Panc1 (cell line): ENCODE measurements at regions not wholly inside any gene's neighbourhood (a gene's known extent, or its start where the extent isn't known, plus 50 kb on each side); places are given as distances from the start of the nearest gene placed in this dataset.

Source experiments
- ATAC-seq: fragments of 200-7000 bp; cut with Tn5 transposase; 2 replicates; pipeline ENCODE4 v1.9.1; 2020; ENCODE audit warnings: mild to moderate bottlenecking, moderate library complexity
- BruUV-seq: library from RNA; stranded (reverse); fragments of 400-500 nt; replicated peaks from 2 replicates; lab custom pipeline; 2021; lab: Mats Ljungman, UMichigan
- CTCF ChIA-PET: fragments of 300-600 bp; sonication (Branson Sonifier 250); formaldehyde crosslinking; loops from one replicate; lab custom pipeline; 2022; ENCODE audit warnings: antibody characterized with exemption; lab: Charles Lee
- POLR2A ChIA-PET: fragments of 300-600 bp; sonication (Branson Sonifier 250); formaldehyde crosslinking; loops from one replicate; lab custom pipeline; 2022; ENCODE audit warnings: antibody characterized with exemption; lab: Charles Lee
- DNase-seq: peaks from one replicate; pipeline ENCODE4 v3.0.0-alpha.2; 2010; ENCODE audit warnings: low read depth, low spot score
- H3K27ac ChIP-seq: 2 replicates; pipeline ENCODE4 v1.5.1; 2011; ENCODE audit warnings: mild to moderate bottlenecking, low read length, inconsistent platforms
- H3K27me3 ChIP-seq: fragments of 200-500 bp; sonication (Bioruptor generic); 2 replicates; pipeline ENCODE4 v1.6.0; 2014; ENCODE audit warnings: low read length, inconsistent platforms; ENCODE audit not compliant: control insufficient read depth, insufficient read depth
- H3K36me3 ChIP-seq: fragments of 200-500 bp; sonication (Bioruptor generic); 2 replicates; pipeline ENCODE4 v1.5.1; 2014; ENCODE audit warnings: inconsistent platforms, mild to moderate bottlenecking, low read length, moderate library complexity; ENCODE audit not compliant: control insufficient read depth, insufficient read depth
- H3K4me1 ChIP-seq: 2 replicates; pipeline ENCODE4 v1.5.1; 2011; ENCODE audit warnings: inconsistent platforms, mild to moderate bottlenecking, low read length, moderate library complexity; ENCODE audit not compliant: control insufficient read depth, insufficient read depth
- H3K4me3 ChIP-seq, 2 experiments: 2 replicates each; pipeline ENCODE4 v1.5.1; 2011 to 2012; ENCODE audit warnings: low read depth in 2 of 2, low read length in 2 of 2, mild to moderate bottlenecking in 2 of 2, inconsistent platforms in 1 of 2, moderate library complexity in 1 of 2
- H3K9me3 ChIP-seq: fragments of 200-500 bp; sonication (Bioruptor generic); 2 replicates; pipeline ENCODE4 v1.5.1; 2014; ENCODE audit warnings: low read depth, mild to moderate bottlenecking, inconsistent platforms, low read length, moderate library complexity; ENCODE audit not compliant: control insufficient read depth, insufficient read depth
- POLR2AphosphoS5 ChIP-seq: IDR thresholded peaks from 2 replicates; pipeline ENCODE4 v1.6.1; 2012; ENCODE audit warnings: mild to moderate bottlenecking, low read depth, low read length, moderate library complexity
- SIN3A ChIP-seq: IDR thresholded peaks from 2 replicates; pipeline ENCODE4 v1.6.1; 2012; ENCODE audit warnings: low read depth, mild to moderate bottlenecking, low read length, moderate library complexity, borderline replicate concordance; ENCODE audit not compliant: insufficient read depth
- TCF7L2 ChIP-seq: IDR thresholded peaks from 2 replicates; pipeline ENCODE4 v1.6.1; 2011; ENCODE audit warnings: mild to moderate bottlenecking, low read depth, low read length, inconsistent platforms
- in situ Hi-C: cut with HindIII; loops from 2 replicates; pipeline ENCODE4 v1.10.0; 2016; ENCODE audit warnings: low sequenced_read_pairs, low pct_unique_long_range_greater_than_20kb
- intact Hi-C: fragments of 100-400 bp; cut with micrococcal nuclease; formaldehyde crosslinking; loops from one replicate; pipeline ENCODE4 v1.10.0; 2022; ENCODE audit not compliant: unreplicated experiment
- TF ChIP-seq, protein P1 (sequence below): fragments of 450-650 bp; IDR thresholded peaks from 2 replicates; pipeline ENCODE4 v1.5.1; 2017; ENCODE audit warnings: mild to moderate bottlenecking
- TF ChIP-seq, protein P2 (sequence below), 2 experiments: IDR thresholded peaks; 2 replicates each; pipeline ENCODE4 v1.6.1; 2011 to 2012; ENCODE audit warnings: low read depth in 2 of 2, control low read depth in 1 of 2, low read length in 1 of 2, mild to moderate bottlenecking in 1 of 2, moderate library complexity in 1 of 2; ENCODE audit not compliant: insufficient read depth in 1 of 2

DNA sequence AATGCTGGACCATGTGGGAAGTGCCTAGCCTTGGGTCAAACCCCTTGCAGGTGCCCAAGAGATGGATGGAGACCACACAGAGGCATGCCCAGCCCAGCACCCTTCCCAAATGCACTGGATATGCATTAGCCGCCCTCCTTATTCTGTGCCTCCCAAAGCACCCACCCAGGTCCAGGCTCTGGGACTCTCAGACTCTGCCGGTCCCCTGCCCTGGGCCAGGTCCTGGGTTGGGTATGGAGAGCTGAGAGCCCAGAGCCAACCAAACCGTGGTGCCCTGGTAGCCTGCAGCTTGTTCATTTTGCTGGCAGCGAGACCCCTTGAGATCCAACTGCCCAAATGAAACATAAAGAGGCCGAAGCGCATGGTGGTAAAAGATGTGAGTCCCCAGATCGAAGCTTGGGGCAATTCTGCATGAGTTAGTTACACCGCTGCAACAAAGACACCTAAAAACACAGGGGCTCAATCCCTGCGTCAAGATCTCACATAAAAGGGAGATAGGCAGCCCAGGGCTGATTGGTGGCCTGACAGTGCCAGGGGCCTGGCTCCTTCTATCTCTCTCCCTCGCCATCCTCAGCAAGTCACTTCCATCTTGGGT, 61.5 kb downstream of the MYEOV start:
- DNase-seq (no peak), ATAC-seq (no peak)
- H3K4me3 ChIP-seq: no peak overlapping the region
- peaks cover 51% of the 10 kb centered on the region for H3K4me1 ChIP-seq
- peak overlapping the region; percentile 12; the same call in 1 of the 2 replicates for H3K27ac ChIP-seq
- peaks cover 15% of the 10 kb centered on the region; the same call in 1 of the 2 replicates for H3K9me3 ChIP-seq
- intact Hi-C loops: no loop called here
- H3K36me3 ChIP-seq: no peaks in the 10 kb centered on the region
- TF ChIP-seq, protein P1, sequence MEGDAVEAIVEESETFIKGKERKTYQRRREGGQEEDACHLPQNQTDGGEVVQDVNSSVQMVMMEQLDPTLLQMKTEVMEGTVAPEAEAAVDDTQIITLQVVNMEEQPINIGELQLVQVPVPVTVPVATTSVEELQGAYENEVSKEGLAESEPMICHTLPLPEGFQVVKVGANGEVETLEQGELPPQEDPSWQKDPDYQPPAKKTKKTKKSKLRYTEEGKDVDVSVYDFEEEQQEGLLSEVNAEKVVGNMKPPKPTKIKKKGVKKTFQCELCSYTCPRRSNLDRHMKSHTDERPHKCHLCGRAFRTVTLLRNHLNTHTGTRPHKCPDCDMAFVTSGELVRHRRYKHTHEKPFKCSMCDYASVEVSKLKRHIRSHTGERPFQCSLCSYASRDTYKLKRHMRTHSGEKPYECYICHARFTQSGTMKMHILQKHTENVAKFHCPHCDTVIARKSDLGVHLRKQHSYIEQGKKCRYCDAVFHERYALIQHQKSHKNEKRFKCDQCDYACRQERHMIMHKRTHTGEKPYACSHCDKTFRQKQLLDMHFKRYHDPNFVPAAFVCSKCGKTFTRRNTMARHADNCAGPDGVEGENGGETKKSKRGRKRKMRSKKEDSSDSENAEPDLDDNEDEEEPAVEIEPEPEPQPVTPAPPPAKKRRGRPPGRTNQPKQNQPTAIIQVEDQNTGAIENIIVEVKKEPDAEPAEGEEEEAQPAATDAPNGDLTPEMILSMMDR: no peak
- TF ChIP-seq TCF7L2 (no peak), POLR2AphosphoS5 (no peak), SIN3A (no peak)
- TF ChIP-seq, protein P2, sequence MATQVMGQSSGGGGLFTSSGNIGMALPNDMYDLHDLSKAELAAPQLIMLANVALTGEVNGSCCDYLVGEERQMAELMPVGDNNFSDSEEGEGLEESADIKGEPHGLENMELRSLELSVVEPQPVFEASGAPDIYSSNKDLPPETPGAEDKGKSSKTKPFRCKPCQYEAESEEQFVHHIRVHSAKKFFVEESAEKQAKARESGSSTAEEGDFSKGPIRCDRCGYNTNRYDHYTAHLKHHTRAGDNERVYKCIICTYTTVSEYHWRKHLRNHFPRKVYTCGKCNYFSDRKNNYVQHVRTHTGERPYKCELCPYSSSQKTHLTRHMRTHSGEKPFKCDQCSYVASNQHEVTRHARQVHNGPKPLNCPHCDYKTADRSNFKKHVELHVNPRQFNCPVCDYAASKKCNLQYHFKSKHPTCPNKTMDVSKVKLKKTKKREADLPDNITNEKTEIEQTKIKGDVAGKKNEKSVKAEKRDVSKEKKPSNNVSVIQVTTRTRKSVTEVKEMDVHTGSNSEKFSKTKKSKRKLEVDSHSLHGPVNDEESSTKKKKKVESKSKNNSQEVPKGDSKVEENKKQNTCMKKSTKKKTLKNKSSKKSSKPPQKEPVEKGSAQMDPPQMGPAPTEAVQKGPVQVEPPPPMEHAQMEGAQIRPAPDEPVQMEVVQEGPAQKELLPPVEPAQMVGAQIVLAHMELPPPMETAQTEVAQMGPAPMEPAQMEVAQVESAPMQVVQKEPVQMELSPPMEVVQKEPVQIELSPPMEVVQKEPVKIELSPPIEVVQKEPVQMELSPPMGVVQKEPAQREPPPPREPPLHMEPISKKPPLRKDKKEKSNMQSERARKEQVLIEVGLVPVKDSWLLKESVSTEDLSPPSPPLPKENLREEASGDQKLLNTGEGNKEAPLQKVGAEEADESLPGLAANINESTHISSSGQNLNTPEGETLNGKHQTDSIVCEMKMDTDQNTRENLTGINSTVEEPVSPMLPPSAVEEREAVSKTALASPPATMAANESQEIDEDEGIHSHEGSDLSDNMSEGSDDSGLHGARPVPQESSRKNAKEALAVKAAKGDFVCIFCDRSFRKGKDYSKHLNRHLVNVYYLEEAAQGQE (IDR thresholded peaks at IDR 0.05; ENCODE audit: insufficient read depth in 1 of 2, low read depth in 2 of 2, low read length in 1 of 2): no peak
- no TSS peak for BruUV-seq
- no peaks in the 10 kb centered on the region for H3K27me3 ChIP-seq
- POLR2A ChIA-PET: no interaction called here
- in situ Hi-C loops: no loop called here
- CTCF ChIA-PET: no interaction called here

DNA sequence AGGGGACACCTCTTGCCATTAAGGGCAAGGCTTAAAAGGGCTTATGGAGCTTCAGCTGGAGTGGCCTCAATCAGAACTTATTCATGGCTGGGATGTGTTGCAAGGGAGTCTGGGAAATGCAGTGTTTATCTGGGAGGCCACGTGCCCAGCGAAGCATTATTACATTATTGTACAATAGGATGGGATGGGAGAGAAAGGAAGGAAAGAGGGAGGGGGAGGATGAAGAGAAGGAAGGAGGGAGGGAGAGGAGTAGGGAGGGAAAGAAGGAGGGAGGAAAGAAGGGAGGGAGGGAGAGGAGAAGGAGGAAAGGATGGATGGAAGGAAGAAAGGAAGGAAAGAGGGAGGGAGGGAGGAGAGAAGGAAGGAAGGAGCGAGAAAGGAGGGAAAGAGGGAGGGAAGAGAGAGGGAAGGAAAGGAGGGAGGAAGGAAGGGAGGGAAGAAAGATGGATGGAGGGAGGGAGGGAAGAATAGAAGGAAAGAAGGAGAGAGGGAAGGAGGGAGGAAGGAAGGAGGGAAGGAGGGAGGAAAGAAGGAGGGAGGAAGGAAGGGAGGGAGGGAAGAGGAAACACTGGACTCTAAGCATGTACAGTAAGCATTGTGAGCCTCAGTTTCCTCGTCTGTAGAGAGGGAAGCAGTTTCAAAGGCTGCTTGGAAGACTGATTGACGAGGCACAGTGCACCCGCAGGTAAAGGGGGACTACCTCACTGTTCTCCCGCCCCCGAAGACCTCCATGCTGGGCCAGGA, 62.2 kb downstream of the MYEOV start:
- in situ Hi-C loops: no loop called here
- Histone ChIP-seq H3K9me3 (peaks cover 15% of the 10 kb centered on the region; the same call in 1 of the 2 replicates), H3K4me3 (no peak overlapping the region), H3K36me3 (no peaks in the 10 kb centered on the region), H3K4me1 (peaks cover 53% of the 10 kb centered on the region), H3K27ac (peak overlapping the region; percentile 26; the same call in 1 of the 2 replicates), H3K27me3 (no peaks in the 10 kb centered on the region)
- ChIA-PET POLR2A (no interaction called here), CTCF (no interaction called here)
- no peak for DNase-seq
- ATAC-seq: no peak
- no TSS peak for BruUV-seq
- TF ChIP-seq, protein P2 (IDR thresholded peaks at IDR 0.05; ENCODE audit: insufficient read depth in 1 of 2, low read depth in 2 of 2, low read length in 1 of 2): no peak
- TF ChIP-seq SIN3A: no peak
- intact Hi-C loops: no loop called here
